HG03103 (cell line): ENCODE measurements at regions not wholly inside any gene's neighbourhood (a gene's known extent, or its start where the extent isn't known, plus 50 kb on each side); places are given as distances from the start of the nearest gene placed in this dataset.

Source experiments
- ATAC-seq: cut with Tn5 transposase; IDR thresholded peaks from one replicate; pipeline ENCODE4 v1.9.1; 2021; ENCODE audit warnings: low read depth; ENCODE audit not compliant: unreplicated experiment

- ATAC-seq: no peak
Observed at GRCh38 chr12:105970885-105971284, 167.9 kb downstream of the NUAK1 start.

GRCh38 chr12:105974738-105975137 is 164.0 kb downstream of the NUAK1 start:
- no peak for ATAC-seq

GRCh38 chr12:105975351-105975750 is 163.4 kb downstream of the NUAK1 start:
- no peak for ATAC-seq

- no peak for ATAC-seq
Observed at GRCh38 chr12:105977236-105977635, 161.5 kb downstream of the NUAK1 start.

GRCh38 chr12:105977652-105978051 is 161.1 kb downstream of the NUAK1 start:
- no peak for ATAC-seq

- ATAC-seq: no peak
Observed at GRCh38 chr12:105978276-105978675, 160.5 kb downstream of the NUAK1 start.

- ATAC-seq: no peak
Observed at GRCh38 chr12:105978686-105979085, 160.1 kb downstream of the NUAK1 start.

GRCh38 chr12:105980085-105980484 is 158.7 kb downstream of the NUAK1 start:
- ATAC-seq: no peak

- ATAC-seq: no peak
Observed at GRCh38 chr12:105980533-105980932, 158.2 kb downstream of the NUAK1 start.

GRCh38 chr12:105982022-105982421 is 156.7 kb downstream of the NUAK1 start:
- no peak for ATAC-seq

- no peak for ATAC-seq
Observed at GRCh38 chr12:105983622-105984320, 155.0 kb downstream of the NUAK1 start.

GRCh38 chr12:105985383-105985782 is 153.4 kb downstream of the NUAK1 start:
- ATAC-seq: no peak

- no peak for ATAC-seq
Observed at GRCh38 chr12:105986779-105987684, 151.7 kb downstream of the NUAK1 start.

- no peak for ATAC-seq
Observed at GRCh38 chr12:105987685-105988035, 151.1 kb downstream of the NUAK1 start.

- no peak for ATAC-seq
Observed at GRCh38 chr12:105992849-105993740, 145.7 kb downstream of the NUAK1 start.

- ATAC-seq: no peak
Observed at GRCh38 chr12:105993766-105994555, 144.8 kb downstream of the NUAK1 start.

- no peak for ATAC-seq
Observed at GRCh38 chr12:105995961-105996431, 142.8 kb downstream of the NUAK1 start.

GRCh38 chr12:105998561-105998960 is 140.2 kb downstream of the NUAK1 start:
- ATAC-seq: no peak

GRCh38 chr12:106000382-106001104 is 138.2 kb downstream of the NUAK1 start:
- no peak for ATAC-seq
